ENCODE measurements at regions not wholly inside any gene's neighbourhood (a gene's known extent, or its start where the extent isn't known, plus 50 kb on each side); places are given as distances from the start of the nearest gene placed in this dataset.

DNA sequence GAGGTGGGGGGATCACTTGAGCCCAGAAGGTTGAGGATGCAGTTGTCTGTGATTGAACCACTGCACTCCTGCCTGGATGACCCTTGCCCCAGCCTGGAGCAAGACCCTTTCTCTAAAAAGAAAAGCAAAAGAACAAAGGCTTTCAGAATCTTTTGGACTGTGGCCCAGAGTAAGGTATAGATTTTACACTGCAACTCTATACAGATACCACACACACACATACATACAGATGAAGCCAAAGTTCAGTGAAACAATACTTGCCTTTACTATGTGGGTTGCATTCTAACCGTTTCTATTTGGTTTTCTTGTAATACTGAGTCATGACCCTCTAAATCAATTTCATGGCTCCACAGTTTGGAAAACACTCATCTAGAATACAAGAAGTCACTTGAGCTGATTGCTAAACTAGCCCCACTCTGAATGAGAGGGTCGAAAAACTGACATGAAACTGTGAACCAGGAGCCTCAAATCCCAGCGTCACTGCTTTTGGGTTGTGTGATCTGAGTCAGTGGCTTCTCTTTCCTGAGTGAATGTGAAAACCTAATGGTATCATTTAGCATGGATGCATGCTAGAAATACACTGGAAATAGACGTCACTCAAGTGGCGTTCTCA lies 756.1 kb downstream of the UQCRFS1 start:
- no peak for TF ChIP-seq EGR1 (IDR thresholded peaks at IDR 0.05)
- no peak for TF ChIP-seq TEAD4 (IDR thresholded peaks at IDR 0.05)
- TF ChIP-seq NFIC (IDR thresholded peaks at IDR 0.05), result no peak
- TF ChIP-seq, protein P1, sequence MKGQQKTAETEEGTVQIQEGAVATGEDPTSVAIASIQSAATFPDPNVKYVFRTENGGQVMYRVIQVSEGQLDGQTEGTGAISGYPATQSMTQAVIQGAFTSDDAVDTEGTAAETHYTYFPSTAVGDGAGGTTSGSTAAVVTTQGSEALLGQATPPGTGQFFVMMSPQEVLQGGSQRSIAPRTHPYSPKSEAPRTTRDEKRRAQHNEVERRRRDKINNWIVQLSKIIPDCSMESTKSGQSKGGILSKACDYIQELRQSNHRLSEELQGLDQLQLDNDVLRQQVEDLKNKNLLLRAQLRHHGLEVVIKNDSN (IDR thresholded peaks at IDR 0.05), result no peak
- no peak for TF ChIP-seq ZBTB7A (IDR thresholded peaks at IDR 0.05; ENCODE audit: low read depth)
- TF ChIP-seq, protein P2, sequence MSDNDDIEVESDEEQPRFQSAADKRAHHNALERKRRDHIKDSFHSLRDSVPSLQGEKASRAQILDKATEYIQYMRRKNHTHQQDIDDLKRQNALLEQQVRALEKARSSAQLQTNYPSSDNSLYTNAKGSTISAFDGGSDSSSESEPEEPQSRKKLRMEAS (IDR thresholded peaks at IDR 0.05), result no peak
- TF ChIP-seq FOXM1 (IDR thresholded peaks at IDR 0.05; ENCODE audit: borderline replicate concordance, low read depth), result no peak
- TF ChIP-seq CREB1 (IDR thresholded peaks at IDR 0.05; ENCODE audit: low read depth), result no peak

DNA sequence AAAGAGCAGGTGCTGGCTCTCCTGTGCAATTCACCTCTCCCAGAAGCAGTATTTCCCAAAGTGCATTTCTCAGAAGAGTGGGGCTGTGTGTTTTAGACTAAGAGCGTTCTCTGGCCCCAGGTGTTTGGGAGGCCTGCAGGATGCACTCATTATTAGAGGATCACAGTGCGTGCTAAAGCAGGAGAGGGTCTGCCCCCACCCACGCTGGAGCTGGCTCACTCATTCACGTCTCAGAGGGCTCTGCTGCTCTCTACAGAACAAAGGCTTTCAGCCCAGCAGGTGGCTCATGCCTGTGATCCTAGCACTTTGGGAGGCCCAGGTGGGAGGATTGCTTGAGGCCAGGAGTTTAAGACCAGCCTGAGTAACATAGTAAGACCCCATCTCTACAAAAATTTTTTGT lies 756.7 kb downstream of the UQCRFS1 start:
- no peak for TF ChIP-seq FOXM1 (IDR thresholded peaks at IDR 0.05; ENCODE audit: borderline replicate concordance, low read depth)
- TF ChIP-seq YY1 (IDR thresholded peaks at IDR 0.05; ENCODE audit: low read depth), result no peak
- TF ChIP-seq CEBPB (IDR thresholded peaks at IDR 0.05), result no peak
- TF ChIP-seq, protein P1 (IDR thresholded peaks at IDR 0.05), result no peak
- no peak for TF ChIP-seq TEAD4 (IDR thresholded peaks at IDR 0.05)
- TF ChIP-seq CREB1 (IDR thresholded peaks at IDR 0.05; ENCODE audit: low read depth), result no peak

DNA sequence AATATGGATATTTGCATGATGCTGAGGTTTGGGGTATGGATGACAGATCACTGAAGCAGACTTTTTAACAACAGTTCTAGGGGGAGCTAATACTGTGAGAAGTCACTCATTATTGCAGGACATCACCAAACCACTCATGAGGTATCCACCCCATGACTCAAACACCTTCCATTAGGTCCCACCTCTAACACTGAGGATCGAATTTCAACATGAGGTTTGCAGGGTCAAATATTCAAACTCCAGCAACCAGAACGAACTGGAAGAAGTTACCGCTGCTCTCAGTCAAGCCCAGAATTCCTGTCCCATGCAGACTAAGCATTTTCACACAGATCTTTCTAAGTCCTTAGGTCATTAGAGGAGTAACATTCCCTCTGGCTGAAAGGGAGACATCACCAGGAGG lies 758.9 kb downstream of the UQCRFS1 start:
- TF ChIP-seq, protein P2 (IDR thresholded peaks at IDR 0.05), result no peak
- TF ChIP-seq TCF12 (IDR thresholded peaks at IDR 0.05; ENCODE audit: low read depth), result no peak
- TF ChIP-seq EP300 (IDR thresholded peaks at IDR 0.05; ENCODE audit: borderline replicate concordance), result no peak
- no peak for TF ChIP-seq EGR1 (IDR thresholded peaks at IDR 0.05)
- TF ChIP-seq ZBTB7A (IDR thresholded peaks at IDR 0.05; ENCODE audit: low read depth), result no peak
- TF ChIP-seq RAD21 (IDR thresholded peaks at IDR 0.05; ENCODE audit: low read depth), result no peak
- no peak for TF ChIP-seq NFIC (IDR thresholded peaks at IDR 0.05)
- no peak for TF ChIP-seq TEAD4 (IDR thresholded peaks at IDR 0.05)
- TF ChIP-seq TAF1 (IDR thresholded peaks at IDR 0.05; ENCODE audit: low read depth), result no peak
- TF ChIP-seq CEBPB (IDR thresholded peaks at IDR 0.05), result no peak
- no peak for TF ChIP-seq CREB1 (IDR thresholded peaks at IDR 0.05; ENCODE audit: low read depth)
- TF ChIP-seq, protein P1 (IDR thresholded peaks at IDR 0.05), result no peak
- no peak for TF ChIP-seq FOXM1 (IDR thresholded peaks at IDR 0.05; ENCODE audit: borderline replicate concordance, low read depth)
- no peak for TF ChIP-seq YY1 (IDR thresholded peaks at IDR 0.05; ENCODE audit: low read depth)
- TF ChIP-seq, protein P3, sequence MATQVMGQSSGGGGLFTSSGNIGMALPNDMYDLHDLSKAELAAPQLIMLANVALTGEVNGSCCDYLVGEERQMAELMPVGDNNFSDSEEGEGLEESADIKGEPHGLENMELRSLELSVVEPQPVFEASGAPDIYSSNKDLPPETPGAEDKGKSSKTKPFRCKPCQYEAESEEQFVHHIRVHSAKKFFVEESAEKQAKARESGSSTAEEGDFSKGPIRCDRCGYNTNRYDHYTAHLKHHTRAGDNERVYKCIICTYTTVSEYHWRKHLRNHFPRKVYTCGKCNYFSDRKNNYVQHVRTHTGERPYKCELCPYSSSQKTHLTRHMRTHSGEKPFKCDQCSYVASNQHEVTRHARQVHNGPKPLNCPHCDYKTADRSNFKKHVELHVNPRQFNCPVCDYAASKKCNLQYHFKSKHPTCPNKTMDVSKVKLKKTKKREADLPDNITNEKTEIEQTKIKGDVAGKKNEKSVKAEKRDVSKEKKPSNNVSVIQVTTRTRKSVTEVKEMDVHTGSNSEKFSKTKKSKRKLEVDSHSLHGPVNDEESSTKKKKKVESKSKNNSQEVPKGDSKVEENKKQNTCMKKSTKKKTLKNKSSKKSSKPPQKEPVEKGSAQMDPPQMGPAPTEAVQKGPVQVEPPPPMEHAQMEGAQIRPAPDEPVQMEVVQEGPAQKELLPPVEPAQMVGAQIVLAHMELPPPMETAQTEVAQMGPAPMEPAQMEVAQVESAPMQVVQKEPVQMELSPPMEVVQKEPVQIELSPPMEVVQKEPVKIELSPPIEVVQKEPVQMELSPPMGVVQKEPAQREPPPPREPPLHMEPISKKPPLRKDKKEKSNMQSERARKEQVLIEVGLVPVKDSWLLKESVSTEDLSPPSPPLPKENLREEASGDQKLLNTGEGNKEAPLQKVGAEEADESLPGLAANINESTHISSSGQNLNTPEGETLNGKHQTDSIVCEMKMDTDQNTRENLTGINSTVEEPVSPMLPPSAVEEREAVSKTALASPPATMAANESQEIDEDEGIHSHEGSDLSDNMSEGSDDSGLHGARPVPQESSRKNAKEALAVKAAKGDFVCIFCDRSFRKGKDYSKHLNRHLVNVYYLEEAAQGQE (IDR thresholded peaks at IDR 0.05; ENCODE audit: low read depth), result no peak

DNA sequence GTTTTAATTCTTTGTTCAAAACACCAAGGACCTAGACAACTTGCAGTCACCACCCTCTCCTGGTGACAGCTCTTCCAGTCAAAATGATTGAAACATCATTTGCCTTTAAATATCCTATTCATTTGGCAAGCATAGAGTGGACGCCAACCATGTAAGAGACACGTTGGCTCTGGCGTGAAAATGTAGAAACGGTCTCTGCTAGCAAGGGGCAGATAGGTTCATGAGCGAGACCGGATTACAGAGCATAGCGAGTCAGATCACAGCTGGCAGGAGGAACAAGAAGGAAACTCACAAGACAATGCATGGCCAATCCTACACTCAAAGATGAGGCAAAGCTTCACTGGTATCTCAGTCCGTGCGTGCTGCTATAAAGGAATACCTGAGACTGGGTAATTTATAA lies 759.5 kb downstream of the UQCRFS1 start:
- TF ChIP-seq RAD21 (IDR thresholded peaks at IDR 0.05; ENCODE audit: low read depth), result no peak
- TF ChIP-seq TCF12 (IDR thresholded peaks at IDR 0.05; ENCODE audit: low read depth), result no peak
- no peak for TF ChIP-seq TAF1 (IDR thresholded peaks at IDR 0.05; ENCODE audit: low read depth)
- TF ChIP-seq, protein P3 (IDR thresholded peaks at IDR 0.05; ENCODE audit: low read depth), result no peak
- TF ChIP-seq TEAD4 (IDR thresholded peaks at IDR 0.05), result no peak
- no peak for TF ChIP-seq NFIC (IDR thresholded peaks at IDR 0.05)
- TF ChIP-seq YY1 (IDR thresholded peaks at IDR 0.05; ENCODE audit: low read depth), result no peak
- TF ChIP-seq CREB1 (IDR thresholded peaks at IDR 0.05; ENCODE audit: low read depth), result no peak
- TF ChIP-seq ZBTB7A (IDR thresholded peaks at IDR 0.05; ENCODE audit: low read depth), result no peak

DNA sequence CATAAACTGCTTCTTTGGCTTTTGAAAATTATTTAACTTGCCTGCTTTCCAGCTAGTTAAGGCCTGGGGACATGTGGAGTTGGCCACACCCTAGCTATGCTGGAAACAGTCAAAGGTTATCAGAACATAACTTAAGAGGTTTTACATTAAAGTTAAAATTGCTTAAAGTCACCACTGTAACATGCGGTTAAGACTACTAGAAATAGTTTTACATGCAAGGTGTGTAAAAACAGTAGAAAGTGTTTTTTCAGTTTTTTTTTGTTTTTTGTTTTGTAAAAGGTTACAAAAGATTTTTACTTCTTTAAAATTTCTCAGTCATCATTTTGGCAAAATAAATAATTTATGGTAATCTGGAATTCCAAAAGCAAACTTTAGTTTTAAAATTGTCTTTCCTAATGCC lies 763.1 kb downstream of the UQCRFS1 start:
- TF ChIP-seq TEAD4 (IDR thresholded peaks at IDR 0.05) (no peak), CREB1 (IDR thresholded peaks at IDR 0.05; ENCODE audit: low read depth) (no peak), EP300 (IDR thresholded peaks at IDR 0.05; ENCODE audit: borderline replicate concordance) (no peak), ZBTB7A (IDR thresholded peaks at IDR 0.05; ENCODE audit: low read depth) (no peak), EGR1 (IDR thresholded peaks at IDR 0.05) (no peak)
- TF ChIP-seq, protein P2 (IDR thresholded peaks at IDR 0.05), result no peak
- TF ChIP-seq, protein P3 (IDR thresholded peaks at IDR 0.05; ENCODE audit: low read depth), result no peak

Data from Ishikawa (cell line).